ENCODE measurements at regions not wholly inside any gene's neighbourhood (a gene's known extent, or its start where the extent isn't known, plus 50 kb on each side); places are given as distances from the start of the nearest gene placed in this dataset.

- TF ChIP-seq CTCF (IDR thresholded peaks at IDR 0.05) = no peak
- no peak for TF ChIP-seq POLR2A (IDR thresholded peaks at IDR 0.05)
Observed at GRCh38 chr18:64203295-64203694, 54.4 kb upstream of the LINC00305 start.

All from body of pancreas (tissue), 4 donors.